Esophagus squamous epithelium (tissue), 5 donors: ENCODE measurements at regions not wholly inside any gene's neighbourhood (a gene's known extent, or its start where the extent isn't known, plus 50 kb on each side); places are given as distances from the start of the nearest gene placed in this dataset.

Experiments used
- DNase-seq: peaks from one replicate; lab custom pipeline; 2025; lab: John Stamatoyannopoulos, UW
- H3K27ac ChIP-seq, 4 donors: fragments of 200-600 bp; sonication (generic); one replicate each; pipeline ENCODE4 v1.5.1; 2016 to 2019; ENCODE audit warnings: mild to moderate bottlenecking in 1 of 4
- H3K27me3 ChIP-seq, 4 donors: fragments of 200-600 bp; sonication (generic); 1 replicate in 3 of 4; 2 replicates in 1 of 4; pipeline versions ENCODE4 v1.5.1 to v1.6.0; 2017 to 2021; ENCODE audit warnings: antibody characterized with exemption in 1 of 4
- H3K36me3 ChIP-seq, 3 donors: fragments of 200-600 bp; sonication (generic); one replicate each; pipeline ENCODE4 v1.5.1; 2016 to 2019
- H3K4me1 ChIP-seq, 3 donors: fragments of 200-600 bp; sonication (generic); one replicate each; pipeline ENCODE4 v1.5.1; 2017 to 2019
- H3K4me3 ChIP-seq, 4 donors: fragments of 200-600 bp; sonication (generic); 1 replicate in 3 of 4; 2 replicates in 1 of 4; pipeline ENCODE4 v1.5.1; 2016 to 2019; ENCODE audit warnings: mild to moderate bottlenecking in 2 of 4, moderate library complexity in 1 of 4
- H3K9me3 ChIP-seq, 3 donors: fragments of 200-600 bp; sonication (generic); one replicate each; pipeline ENCODE4 v1.5.1; 2016 to 2019
- CTCF ChIP-seq, 6 experiments: fragments of 450-650 bp in 4 of 6; fragments of 200-600 bp in 2 of 6; sonication (generic) in 2 of 6; IDR thresholded peaks; one replicate each; pipeline ENCODE4 v1.5.1; 2016 to 2019; ENCODE audit warnings: antibody characterized with exemption in 6 of 6, mild to moderate bottlenecking in 4 of 6, moderate library complexity in 4 of 6
- POLR2A ChIP-seq, 4 donors: fragments of 450-650 bp; IDR thresholded peaks; one replicate each; pipeline ENCODE4 v1.6.1; 2017; ENCODE audit warnings: antibody characterized with exemption in 4 of 4, mild to moderate bottlenecking in 4 of 4, moderate library complexity in 3 of 4
- WGBS, 2 donors: methylation state at CpG; one replicate each; pipeline ENCODE4 v1.1.5; 2018; 5-methylcytosine and 5-hydroxymethylcytosine counted together
- intact Hi-C: fragments of 100-400 bp; cut with DNase I; formaldehyde crosslinking; loops from one replicate; pipeline ENCODE4 v1.15.0; 2022
- donor health status: DM: yes; HTN: yes; CAD: no.

GRCh38 chrX:140916872-140917271, 85.5 kb upstream of the SPANXB1 start:
- TF ChIP-seq CTCF (IDR thresholded peaks at IDR 0.05) (no peak), POLR2A (IDR thresholded peaks at IDR 0.05) (no peak)
- H3K27ac ChIP-seq: no peak overlapping the region
- no peaks in the 10 kb centered on the region for H3K36me3 ChIP-seq
- no peaks in the 10 kb centered on the region for H3K27me3 ChIP-seq
- no peaks in the 10 kb centered on the region for H3K9me3 ChIP-seq
- WGBS, 2 donors: 61 to 75% methylated on average over 1 of the region's 1 CpG
- no peak overlapping the region for H3K4me3 ChIP-seq
- H3K4me1 ChIP-seq: no peaks in the 10 kb centered on the region
- no peak for DNase-seq
- intact Hi-C loops: no loop called here

GRCh38 chrX:140917354-140918115, 84.9 kb upstream of the SPANXB1 start:
- H3K36me3 ChIP-seq: no peaks in the 10 kb centered on the region
- intact Hi-C loops: no loop called here
- no peaks in the 10 kb centered on the region for H3K4me1 ChIP-seq
- DNase-seq: no peak
- no peak overlapping the region for H3K27ac ChIP-seq
- 73 to 77% methylated on average over 4 of the region's 4 CpGs for WGBS, 2 donors
- no peaks in the 10 kb centered on the region for H3K27me3 ChIP-seq
- H3K4me3 ChIP-seq: no peak overlapping the region
- H3K9me3 ChIP-seq: no peaks in the 10 kb centered on the region
- TF ChIP-seq CTCF (IDR thresholded peaks at IDR 0.05) (no peak), POLR2A (IDR thresholded peaks at IDR 0.05) (no peak)

GRCh38 chrX:140918398-140919038, 83.9 kb upstream of the SPANXB1 start:
- no peak overlapping the region for H3K4me3 ChIP-seq
- peak in 5 of 6 experiments; percentile 19 to 39 (median 35) for TF ChIP-seq CTCF (IDR thresholded peaks at IDR 0.05)
- TF ChIP-seq POLR2A (IDR thresholded peaks at IDR 0.05): no peak
- no peaks in the 10 kb centered on the region for H3K27me3 ChIP-seq
- no peaks in the 10 kb centered on the region for H3K9me3 ChIP-seq
- intact Hi-C loops: no loop called here
- no peak overlapping the region for H3K27ac ChIP-seq
- H3K36me3 ChIP-seq: no peaks in the 10 kb centered on the region
- DNase-seq: no peak
- 34 to 37% methylated on average over 13 to 14 of the region's 14 CpGs for whole genome bisulfite sequencing, 2 donors
- H3K4me1 ChIP-seq: no peaks in the 10 kb centered on the region

GRCh38 chrX:140920416-140920815, 82.0 kb upstream of the SPANXB1 start:
- Histone ChIP-seq H3K4me1 (no peaks in the 10 kb centered on the region), H3K27me3 (no peaks in the 10 kb centered on the region), H3K4me3 (no peak overlapping the region), H3K36me3 (no peaks in the 10 kb centered on the region), H3K9me3 (no peaks in the 10 kb centered on the region), H3K27ac (no peak overlapping the region)
- intact Hi-C loops: no loop called here
- DNase-seq: no peak
- TF ChIP-seq CTCF (IDR thresholded peaks at IDR 0.05): no peak
- TF ChIP-seq POLR2A (IDR thresholded peaks at IDR 0.05): no peak
- 80 to 96% methylated on average over 5 of the region's 5 CpGs for WGBS, 2 donors

GRCh38 chrX:140923118-140923517, 79.3 kb upstream of the SPANXB1 start:
- H3K27ac ChIP-seq: no peak overlapping the region
- H3K27me3 ChIP-seq: no peaks in the 10 kb centered on the region
- no peak overlapping the region for H3K4me3 ChIP-seq
- TF ChIP-seq POLR2A (IDR thresholded peaks at IDR 0.05) (no peak), CTCF (IDR thresholded peaks at IDR 0.05) (no peak)
- no peaks in the 10 kb centered on the region for H3K36me3 ChIP-seq
- no peaks in the 10 kb centered on the region for H3K9me3 ChIP-seq
- intact Hi-C loops: no loop called here
- 68 to 90% methylated on average over 2 to 4 of the region's 4 CpGs for WGBS, 2 donors
- no peak for DNase-seq
- H3K4me1 ChIP-seq: no peaks in the 10 kb centered on the region
